MCF 10A (cell line): ENCODE measurements at regions not wholly inside any gene's neighbourhood (a gene's known extent, or its start where the extent isn't known, plus 50 kb on each side); places are given as distances from the start of the nearest gene placed in this dataset.

Source experiments
- BruUV-seq: library from RNA; stranded (reverse); fragments of 400-500 nt; replicated peaks from 2 replicates; lab custom pipeline; 2021; lab: Mats Ljungman, UMichigan
- CTCF ChIA-PET: fragments of 300-600 bp; sonication (Branson Sonifier 250); formaldehyde crosslinking; extraction: SDS; loops from one replicate; lab custom pipeline; 2021; ENCODE audit warnings: antibody characterized with exemption, inconsistent platforms; lab: Yijun Ruan, JAX
- POLR2A ChIA-PET: fragments of 300-600, 350-650 bp; sonication (Branson Sonifier 250); formaldehyde crosslinking; extraction: SDS; loops from one replicate; lab custom pipeline; 2020; ENCODE audit warnings: antibody characterized with exemption, inconsistent platforms; lab: Yijun Ruan, JAX
- DNase-seq: peaks from one replicate; pipeline ENCODE4 v3.0.0-alpha.2; 2018; ENCODE audit not compliant: unreplicated experiment
- H3K27ac Mint-ChIP-seq: one replicate; pipeline ENCODE4 v1.8.0; 2022; ENCODE audit warnings: mild to moderate bottlenecking, low read depth, mixed read lengths; ENCODE audit not compliant: unreplicated experiment
- H3K27me3 Mint-ChIP-seq: one replicate; pipeline ENCODE4 v1.8.0; 2022; ENCODE audit warnings: mixed read lengths; ENCODE audit not compliant: insufficient read depth, unreplicated experiment
- H3K36me3 Mint-ChIP-seq: one replicate; pipeline ENCODE4 v1.8.0; 2022; ENCODE audit warnings: mild to moderate bottlenecking, moderate library complexity, mixed read lengths; ENCODE audit not compliant: insufficient read depth, unreplicated experiment
- H3K4me1 Mint-ChIP-seq: one replicate; pipeline ENCODE4 v1.8.0; 2022; ENCODE audit warnings: mixed read lengths; ENCODE audit not compliant: insufficient read depth, unreplicated experiment
- H3K4me3 Mint-ChIP-seq: one replicate; pipeline ENCODE4 v1.8.0; 2022; ENCODE audit warnings: mild to moderate bottlenecking, moderate library complexity, mixed read lengths; ENCODE audit not compliant: unreplicated experiment
- H3K9me3 Mint-ChIP-seq: one replicate; pipeline ENCODE4 v1.8.0; 2022; ENCODE audit warnings: mixed read lengths; ENCODE audit not compliant: unreplicated experiment
- intact Hi-C: fragments of 100-400 bp; cut with micrococcal nuclease; formaldehyde crosslinking; loops from 2 replicates; pipeline ENCODE4 v1.14.1; 2022
- TF ChIP-seq, protein P1 (sequence below): fragments of 200-600 bp; IDR thresholded peaks from one replicate; pipeline ENCODE4 v1.8.0; 2022; ENCODE audit warnings: antibody characterized with exemption, mild to moderate bottlenecking; ENCODE audit not compliant: unreplicated experiment

DNA sequence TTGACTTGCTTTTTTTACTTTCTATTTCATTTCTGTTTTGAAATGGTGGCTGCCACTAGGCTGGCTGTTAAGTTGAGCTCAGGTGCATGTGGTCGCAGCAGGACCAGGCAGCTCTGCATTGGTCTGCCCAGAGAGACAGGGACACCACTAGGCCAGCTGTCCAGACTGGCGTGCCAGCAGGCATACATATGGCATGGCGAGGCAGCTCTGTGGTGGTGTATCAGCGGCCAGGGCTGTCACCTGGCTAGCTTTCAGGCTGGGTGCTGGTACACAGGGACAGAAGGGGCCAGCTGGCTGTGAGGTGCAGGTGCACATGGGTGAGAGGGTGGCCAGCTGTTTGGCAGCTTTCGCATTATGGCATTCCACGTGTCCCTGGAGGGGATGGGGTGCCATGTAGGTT, 654.0 kb upstream of the ACO1 start:
- no peaks in the 10 kb centered on the region for H3K36me3 Mint-ChIP-seq
- H3K27ac Mint-ChIP-seq, result no peak overlapping the region
- no peaks in the 10 kb centered on the region for H3K9me3 Mint-ChIP-seq
- no peak overlapping the region for H3K4me3 Mint-ChIP-seq
- H3K4me1 Mint-ChIP-seq, result no peaks in the 10 kb centered on the region
- TF ChIP-seq, protein P1, sequence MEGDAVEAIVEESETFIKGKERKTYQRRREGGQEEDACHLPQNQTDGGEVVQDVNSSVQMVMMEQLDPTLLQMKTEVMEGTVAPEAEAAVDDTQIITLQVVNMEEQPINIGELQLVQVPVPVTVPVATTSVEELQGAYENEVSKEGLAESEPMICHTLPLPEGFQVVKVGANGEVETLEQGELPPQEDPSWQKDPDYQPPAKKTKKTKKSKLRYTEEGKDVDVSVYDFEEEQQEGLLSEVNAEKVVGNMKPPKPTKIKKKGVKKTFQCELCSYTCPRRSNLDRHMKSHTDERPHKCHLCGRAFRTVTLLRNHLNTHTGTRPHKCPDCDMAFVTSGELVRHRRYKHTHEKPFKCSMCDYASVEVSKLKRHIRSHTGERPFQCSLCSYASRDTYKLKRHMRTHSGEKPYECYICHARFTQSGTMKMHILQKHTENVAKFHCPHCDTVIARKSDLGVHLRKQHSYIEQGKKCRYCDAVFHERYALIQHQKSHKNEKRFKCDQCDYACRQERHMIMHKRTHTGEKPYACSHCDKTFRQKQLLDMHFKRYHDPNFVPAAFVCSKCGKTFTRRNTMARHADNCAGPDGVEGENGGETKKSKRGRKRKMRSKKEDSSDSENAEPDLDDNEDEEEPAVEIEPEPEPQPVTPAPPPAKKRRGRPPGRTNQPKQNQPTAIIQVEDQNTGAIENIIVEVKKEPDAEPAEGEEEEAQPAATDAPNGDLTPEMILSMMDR, result no peak
- ChIA-PET POLR2A (interaction anchor here (0.6 kb wide), 1 partner anchor 419 kb away, joined by 3 read pairs; no protein-coding TSS in a partner anchor), CTCF (no interaction called here)
- no TSS peak for BruUV-seq
- no peak for DNase-seq
- intact Hi-C loops, result no loop called here
- no peaks in the 10 kb centered on the region for H3K27me3 Mint-ChIP-seq

DNA sequence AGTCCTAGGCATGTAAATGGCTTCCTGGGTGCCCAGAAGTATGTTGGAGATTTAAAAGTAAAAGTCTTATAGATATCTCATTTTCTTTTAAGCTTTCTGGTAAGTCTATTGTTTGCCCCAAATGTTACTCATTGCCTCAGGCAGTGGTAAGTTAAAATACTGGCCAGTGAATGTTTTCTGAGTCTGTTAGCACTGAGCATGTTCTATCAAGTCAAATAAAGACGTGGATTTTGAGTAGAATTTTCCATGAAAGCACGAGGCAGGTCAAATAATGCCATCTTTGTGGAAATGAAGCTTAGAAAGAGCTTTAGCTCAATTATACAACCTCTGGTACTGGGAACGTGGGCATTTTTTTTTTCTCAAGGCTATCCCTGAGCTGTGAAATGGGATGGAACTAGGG, 651.3 kb upstream of the ACO1 start:
- Mint-ChIP-seq H3K4me3 (no peak overlapping the region), H3K36me3 (no peaks in the 10 kb centered on the region), H3K4me1 (no peaks in the 10 kb centered on the region), H3K27me3 (no peaks in the 10 kb centered on the region), H3K27ac (no peak overlapping the region), H3K9me3 (no peaks in the 10 kb centered on the region)
- no TSS peak for BruUV-seq
- POLR2A ChIA-PET, result interaction anchor here (0.5 to 0.7 kb wide), 3 partner anchors 12 to 190 kb away, joined by 3 to 4 read pairs (median 4); no protein-coding TSS in a partner anchor
- no peak for DNase-seq
- intact Hi-C loops, result no loop called here
- CTCF ChIA-PET, result no interaction called here
- TF ChIP-seq, protein P1, result no peak

DNA sequence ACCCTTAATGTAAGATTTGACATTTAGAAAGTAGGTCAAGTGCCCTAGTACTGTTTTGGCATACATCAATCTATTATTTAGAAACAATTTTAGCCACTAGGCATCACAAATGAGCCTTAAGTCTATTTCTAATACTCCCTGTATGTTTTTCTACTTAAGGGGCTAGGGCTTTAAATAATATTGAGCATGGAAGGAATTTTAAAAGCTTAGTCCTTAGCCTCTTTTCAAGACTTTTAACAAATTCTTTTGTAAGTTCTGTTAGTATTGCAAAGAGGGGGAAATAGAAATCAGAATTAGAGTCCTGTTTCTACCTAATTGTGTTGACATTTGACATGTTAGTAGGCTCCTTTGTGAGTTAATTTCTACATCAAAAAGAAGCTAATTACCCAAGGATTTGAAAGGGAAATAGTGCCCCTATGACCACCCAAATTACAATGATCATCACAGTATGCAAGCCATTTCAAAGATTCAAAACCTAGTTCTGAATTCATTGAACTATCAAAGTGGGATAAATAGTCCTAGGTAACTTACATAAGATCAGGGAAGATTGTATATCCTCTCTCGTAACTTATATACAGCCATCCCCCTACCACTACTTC, 647.8 kb upstream of the ACO1 start:
- Mint-ChIP-seq H3K4me1 (peaks cover 6% of the 10 kb centered on the region), H3K27me3 (no peaks in the 10 kb centered on the region), H3K9me3 (no peaks in the 10 kb centered on the region), H3K36me3 (no peaks in the 10 kb centered on the region), H3K4me3 (no peak overlapping the region), H3K27ac (no peak overlapping the region)
- TF ChIP-seq, protein P1, result no peak
- intact Hi-C loops, result no loop called here
- CTCF ChIA-PET, result interaction anchor here (0.9 kb wide), 1 partner anchor 9 kb away, joined by 3 read pairs; no protein-coding TSS in a partner anchor
- BruUV-seq, result no TSS peak
- POLR2A ChIA-PET, result no interaction called here
- DNase-seq, result no peak

DNA sequence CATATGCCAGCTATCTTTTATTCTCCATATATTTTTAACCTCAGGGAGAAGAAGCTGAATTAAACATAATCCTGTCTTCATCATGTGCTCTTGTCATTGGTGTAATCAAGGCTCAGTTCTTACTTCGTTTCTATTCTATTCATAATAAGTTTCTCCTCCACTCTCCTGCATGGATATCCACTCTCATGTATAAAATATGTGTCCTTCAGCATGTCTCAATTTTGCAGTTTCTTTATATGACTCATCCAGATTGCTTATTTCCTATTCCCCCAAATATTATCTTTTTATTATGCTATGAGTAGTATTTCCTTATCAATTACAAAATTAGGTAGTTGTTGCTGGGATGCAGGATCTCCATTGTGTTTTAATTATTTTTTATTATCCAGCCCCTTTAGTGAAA, 643.7 kb upstream of the ACO1 start:
- intact Hi-C loops, result no loop called here
- peaks cover 6% of the 10 kb centered on the region for H3K4me1 Mint-ChIP-seq
- TF ChIP-seq, protein P1, result no peak
- H3K9me3 Mint-ChIP-seq, result no peaks in the 10 kb centered on the region
- H3K27me3 Mint-ChIP-seq, result no peaks in the 10 kb centered on the region
- ChIA-PET POLR2A (no interaction called here), CTCF (no interaction called here)
- no peaks in the 10 kb centered on the region for H3K36me3 Mint-ChIP-seq
- H3K4me3 Mint-ChIP-seq, result no peak overlapping the region
- no TSS peak for BruUV-seq
- no peak overlapping the region for H3K27ac Mint-ChIP-seq
- no peak for DNase-seq
